ENCODE measurements at regions not wholly inside any gene's neighbourhood (a gene's known extent, or its start where the extent isn't known, plus 50 kb on each side); places are given as distances from the start of the nearest gene placed in this dataset.

- Histone ChIP-seq H3K79me2 (ENCODE audit: insufficient read depth, low read length) (no peaks in the 10 kb centered on the region), H3K9me3 (ENCODE audit: insufficient read depth, low read length, severe bottlenecking) (no peaks in the 10 kb centered on the region), H3K27ac (ENCODE audit: low read length) (no peak overlapping the region), H3K4me1 (ENCODE audit: insufficient read depth, low read length) (no peaks in the 10 kb centered on the region), H3K4me3 (ENCODE audit: low read depth in 1 of 2, low read length in 2 of 2) (no peak overlapping the region), H3K27me3 (ENCODE audit: insufficient read depth, low read length, poor library complexity) (peaks cover 3% of the 10 kb centered on the region), H3K36me3 (ENCODE audit: insufficient read depth, low read length) (no peaks in the 10 kb centered on the region), H4K20me1 (ENCODE audit: insufficient read depth, low read length) (no peaks in the 10 kb centered on the region), H2AFZ (ENCODE audit: low read depth, low read length) (no peak overlapping the region), H3K9ac (ENCODE audit: low read depth, low read length) (no peak overlapping the region), H3K4me2 (ENCODE audit: insufficient read depth, low read length) (no peak overlapping the region)
- ATAC-seq (ENCODE audit: insufficient read depth, low read depth) (no peak), DNase-seq (no peak)
- no peak for TF ChIP-seq EZH2 (IDR thresholded peaks at IDR 0.05; ENCODE audit: borderline replicate concordance, low read depth, low read length, severe bottlenecking)
- peak; percentile 21 for TF ChIP-seq CTCF (IDR thresholded peaks at IDR 0.05; ENCODE audit: borderline replicate concordance, extremely low read depth, low read length, poor library complexity, severe bottlenecking)
These were observed 84.0 kb upstream of the SLC25A48 start for GRCh38 chr5:135750506-135750905.

GRCh38 chr5:135747824-135748223 is 86.6 kb upstream of the SLC25A48 start:
- Histone ChIP-seq H3K79me2 (ENCODE audit: insufficient read depth, low read length) (no peaks in the 10 kb centered on the region), H3K36me3 (ENCODE audit: insufficient read depth, low read length) (no peaks in the 10 kb centered on the region), H3K9ac (ENCODE audit: low read depth, low read length) (no peak overlapping the region), H3K27ac (ENCODE audit: low read length) (no peak overlapping the region), H3K4me3 (ENCODE audit: low read depth in 1 of 2, low read length in 2 of 2) (no peak overlapping the region), H4K20me1 (ENCODE audit: insufficient read depth, low read length) (no peaks in the 10 kb centered on the region), H3K27me3 (ENCODE audit: insufficient read depth, low read length, poor library complexity) (peaks cover 3% of the 10 kb centered on the region), H3K9me3 (ENCODE audit: insufficient read depth, low read length, severe bottlenecking) (no peaks in the 10 kb centered on the region), H2AFZ (ENCODE audit: low read depth, low read length) (no peak overlapping the region), H3K4me1 (ENCODE audit: insufficient read depth, low read length) (no peaks in the 10 kb centered on the region), H3K4me2 (ENCODE audit: insufficient read depth, low read length) (no peak overlapping the region)
- TF ChIP-seq EZH2 (IDR thresholded peaks at IDR 0.05; ENCODE audit: borderline replicate concordance, low read depth, low read length, severe bottlenecking) (no peak), CTCF (IDR thresholded peaks at IDR 0.05; ENCODE audit: borderline replicate concordance, extremely low read depth, low read length, poor library complexity, severe bottlenecking) (no peak)
- ATAC-seq (ENCODE audit: insufficient read depth, low read depth) = no peak
- DNase-seq = no peak

GRCh38 chr5:135745897-135746500 is 88.5 kb upstream of the SLC25A48 start:
- DNase-seq = no peak
- no peaks in the 10 kb centered on the region for H3K36me3 ChIP-seq (ENCODE audit: insufficient read depth, low read length)
- no peak overlapping the region for H3K4me3 ChIP-seq (ENCODE audit: low read depth in 1 of 2, low read length in 2 of 2)
- no peak for ATAC-seq (ENCODE audit: insufficient read depth, low read depth)
- H3K4me2 ChIP-seq (ENCODE audit: insufficient read depth, low read length) = no peak overlapping the region
- H3K4me1 ChIP-seq (ENCODE audit: insufficient read depth, low read length) = no peaks in the 10 kb centered on the region
- no peak overlapping the region for H3K27ac ChIP-seq (ENCODE audit: low read length)
- H3K27me3 ChIP-seq (ENCODE audit: insufficient read depth, low read length, poor library complexity) = peaks cover 1% of the 10 kb centered on the region
- no peaks in the 10 kb centered on the region for H3K9me3 ChIP-seq (ENCODE audit: insufficient read depth, low read length, severe bottlenecking)
- H4K20me1 ChIP-seq (ENCODE audit: insufficient read depth, low read length) = no peaks in the 10 kb centered on the region
- no peaks in the 10 kb centered on the region for H3K79me2 ChIP-seq (ENCODE audit: insufficient read depth, low read length)
- TF ChIP-seq CTCF (IDR thresholded peaks at IDR 0.05; ENCODE audit: borderline replicate concordance, extremely low read depth, low read length, poor library complexity, severe bottlenecking) = no peak
- TF ChIP-seq EZH2 (IDR thresholded peaks at IDR 0.05; ENCODE audit: borderline replicate concordance, low read depth, low read length, severe bottlenecking) = no peak
- no peak overlapping the region for H2AFZ ChIP-seq (ENCODE audit: low read depth, low read length)
- H3K9ac ChIP-seq (ENCODE audit: low read depth, low read length) = no peak overlapping the region

Data from DND-41 (cell line).